ENCODE measurements at regions not wholly inside any gene's neighbourhood (a gene's known extent, or its start where the extent isn't known, plus 50 kb on each side); places are given as distances from the start of the nearest gene placed in this dataset.
A peak's percentile ranks its signal among the peaks of the same experiment; 100 is the strongest.

- no peaks in the 10 kb centered on the region for H3K27me3 ChIP-seq (ENCODE audit: control insufficient read depth in 2 of 2, insufficient read depth in 2 of 2, low read length in 2 of 2)
- H3K4me1 ChIP-seq (ENCODE audit: control insufficient read depth in 1 of 2, insufficient read depth in 2 of 2, low read length in 2 of 2): peaks cover 45 to 51% of the 10 kb centered on the region in 2 donors
- no peaks in the 10 kb centered on the region for H3K36me3 ChIP-seq (replicated peaks in 1 of 2; ENCODE audit: control insufficient read depth in 1 of 2, insufficient read depth in 2 of 2, low read length in 2 of 2)
- no peaks in the 10 kb centered on the region for H3K79me2 ChIP-seq (ENCODE audit: insufficient read depth, low read length)
- no peak overlapping the region for H3K4me3 ChIP-seq (replicated peaks in 1 of 3; ENCODE audit: low read depth in 2 of 3, low read length in 3 of 3)
- peak in 1 of 3 donors; percentile 6 for DNase-seq
- intact Hi-C loops (cut with micrococcal nuclease): loop anchor here (2.0 to 5.0 kb wide), 3 partner anchors 35 to 90 kb away; no protein-coding TSS in a partner anchor
- no peaks in the 10 kb centered on the region for H3K9me3 ChIP-seq (replicated peaks in 1 of 2; ENCODE audit: control insufficient read depth in 1 of 2, insufficient read depth in 1 of 2, low read length in 2 of 2)
- peaks cover 5 to 6% of the 10 kb centered on the region in 2 donors for H3K36me3 Mint-ChIP-seq
- peaks cover 0 to 6% (median 1%) of the 10 kb centered on the region in 3 donors for H3K27me3 Mint-ChIP-seq (ENCODE audit: low read depth in 3 of 3)
- H2AFZ ChIP-seq (ENCODE audit: insufficient read depth, low read depth, low read length, poor library complexity, severe bottlenecking): peak overlapping the region; percentile 74
- H3K4me3 Mint-ChIP-seq: peak overlapping the region; percentile 61 to 72
- peaks cover 47% of the 10 kb centered on the region for H3K4me1 Mint-ChIP-seq
- peak overlapping the region; percentile 80 to 98 (median 96) for H3K27ac Mint-ChIP-seq
- peaks cover 5 to 16% (median 5%) of the 10 kb centered on the region in 7 donors for H3K9me3 Mint-ChIP-seq
- no peak overlapping the region for H3K9ac ChIP-seq (ENCODE audit: insufficient read depth, low read length, poor library complexity, severe bottlenecking)
- H4K20me1 ChIP-seq (ENCODE audit: insufficient read depth, low read length): no peaks in the 10 kb centered on the region
- TF ChIP-seq CTCF (IDR thresholded peaks at IDR 0.05): no peak
- peak overlapping the region; percentile 52 for H3K4me2 ChIP-seq (replicated peaks; ENCODE audit: extremely low read depth, low read length, poor library complexity, severe bottlenecking)
- H3K27ac ChIP-seq (ENCODE audit: low read depth in 1 of 2, low read length in 2 of 2): peak overlapping the region in 1 of 2 donors; percentile 71
- 43% methylated on average over 1 of the region's 2 CpGs for WGBS (ENCODE audit: insufficient coverage)
Measured at GRCh38 chr10:47167591-47167990, 132.4 kb upstream of the GDF10 start.

GRCh38 chr10:47169581-47169980, 130.4 kb upstream of the GDF10 start:
- no CpG with 5 or more reads among the region's 1 CpG for WGBS (ENCODE audit: insufficient coverage)
- Histone ChIP-seq H3K4me3 (replicated peaks in 1 of 3; ENCODE audit: low read depth in 2 of 3, low read length in 3 of 3) (no peak overlapping the region), H4K20me1 (ENCODE audit: insufficient read depth, low read length) (no peaks in the 10 kb centered on the region), H3K9me3 (replicated peaks in 1 of 2; ENCODE audit: control insufficient read depth in 1 of 2, insufficient read depth in 1 of 2, low read length in 2 of 2) (no peaks in the 10 kb centered on the region), H2AFZ (ENCODE audit: insufficient read depth, low read depth, low read length, poor library complexity, severe bottlenecking) (no peak overlapping the region), H3K4me2 (replicated peaks; ENCODE audit: extremely low read depth, low read length, poor library complexity, severe bottlenecking) (no peak overlapping the region), H3K9ac (ENCODE audit: insufficient read depth, low read length, poor library complexity, severe bottlenecking) (no peak overlapping the region), H3K27ac (ENCODE audit: low read depth in 1 of 2, low read length in 2 of 2) (no peak overlapping the region), H3K79me2 (ENCODE audit: insufficient read depth, low read length) (no peaks in the 10 kb centered on the region), H3K36me3 (replicated peaks in 1 of 2; ENCODE audit: control insufficient read depth in 1 of 2, insufficient read depth in 2 of 2, low read length in 2 of 2) (no peaks in the 10 kb centered on the region), H3K4me1 (ENCODE audit: control insufficient read depth in 1 of 2, insufficient read depth in 2 of 2, low read length in 2 of 2) (peaks cover 40 to 45% of the 10 kb centered on the region in 2 donors), H3K27me3 (ENCODE audit: control insufficient read depth in 2 of 2, insufficient read depth in 2 of 2, low read length in 2 of 2) (no peaks in the 10 kb centered on the region)
- H3K36me3 Mint-ChIP-seq: peaks cover 5 to 6% of the 10 kb centered on the region in 2 donors
- peak in 2 of 3 donors; percentile 15 to 20 for DNase-seq
- peaks cover 0 to 6% (median 0%) of the 10 kb centered on the region in 3 donors for H3K27me3 Mint-ChIP-seq (ENCODE audit: low read depth in 3 of 3)
- H3K9me3 Mint-ChIP-seq: peaks cover 5 to 16% (median 5%) of the 10 kb centered on the region in 7 donors
- peaks cover 44% of the 10 kb centered on the region for H3K4me1 Mint-ChIP-seq
- no peak for TF ChIP-seq CTCF (IDR thresholded peaks at IDR 0.05)
- intact Hi-C loops (cut with micrococcal nuclease): loop anchor here (5.0 kb wide), 2 partner anchors 37 to 88 kb away; no protein-coding TSS in a partner anchor
- H3K4me3 Mint-ChIP-seq: no peak overlapping the region
- peak overlapping the region in 1 of 7 donors; percentile 69 for H3K27ac Mint-ChIP-seq
